HG03565 (cell line): ENCODE measurements at regions not wholly inside any gene's neighbourhood (a gene's known extent, or its start where the extent isn't known, plus 50 kb on each side); places are given as distances from the start of the nearest gene placed in this dataset.

Source experiments
- ATAC-seq: cut with Tn5 transposase; IDR thresholded peaks from one replicate; pipeline ENCODE4 v1.9.1; 2021; ENCODE audit warnings: mild to moderate bottlenecking, moderate library complexity; ENCODE audit not compliant: unreplicated experiment

DNA sequence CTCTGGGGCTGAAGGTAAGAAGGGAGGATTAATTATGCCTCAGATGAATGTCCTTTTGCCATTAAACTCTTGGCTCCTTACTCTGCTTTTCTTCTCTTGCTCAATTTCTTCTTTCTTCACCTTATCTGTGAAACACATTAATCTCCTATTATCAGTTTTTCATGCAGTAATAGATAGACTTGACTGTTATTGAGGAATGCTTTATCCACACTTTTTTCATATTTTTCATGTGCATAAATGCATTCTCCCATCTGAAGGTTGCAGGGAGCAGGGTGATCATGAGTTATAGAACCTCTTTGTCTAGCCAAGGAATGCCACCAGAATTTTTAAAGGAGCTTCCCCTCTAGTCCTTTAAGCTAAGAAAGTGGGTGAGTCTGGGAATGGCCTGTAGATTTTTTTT is 66.4 kb upstream of the CD180 start:
- ATAC-seq = no peak

DNA sequence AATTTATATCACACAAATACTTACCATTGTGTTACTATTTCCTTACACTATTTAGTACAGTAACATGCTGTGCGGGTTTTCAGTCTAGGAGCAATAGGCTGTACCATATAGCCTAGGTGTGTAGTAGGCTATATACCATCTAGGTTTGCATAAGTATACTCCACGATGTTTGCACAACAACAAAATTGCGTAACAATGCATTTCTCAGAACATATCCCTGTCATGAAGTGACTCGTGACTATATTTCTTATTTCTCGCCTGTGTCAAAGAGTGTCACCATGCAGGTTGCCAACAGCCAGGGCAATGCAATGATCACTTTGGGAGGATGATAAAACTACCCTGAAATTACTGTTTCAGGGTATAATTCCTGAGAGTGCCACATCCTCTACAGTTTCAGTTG is 65.6 kb upstream of the CD180 start:
- no peak for ATAC-seq

DNA sequence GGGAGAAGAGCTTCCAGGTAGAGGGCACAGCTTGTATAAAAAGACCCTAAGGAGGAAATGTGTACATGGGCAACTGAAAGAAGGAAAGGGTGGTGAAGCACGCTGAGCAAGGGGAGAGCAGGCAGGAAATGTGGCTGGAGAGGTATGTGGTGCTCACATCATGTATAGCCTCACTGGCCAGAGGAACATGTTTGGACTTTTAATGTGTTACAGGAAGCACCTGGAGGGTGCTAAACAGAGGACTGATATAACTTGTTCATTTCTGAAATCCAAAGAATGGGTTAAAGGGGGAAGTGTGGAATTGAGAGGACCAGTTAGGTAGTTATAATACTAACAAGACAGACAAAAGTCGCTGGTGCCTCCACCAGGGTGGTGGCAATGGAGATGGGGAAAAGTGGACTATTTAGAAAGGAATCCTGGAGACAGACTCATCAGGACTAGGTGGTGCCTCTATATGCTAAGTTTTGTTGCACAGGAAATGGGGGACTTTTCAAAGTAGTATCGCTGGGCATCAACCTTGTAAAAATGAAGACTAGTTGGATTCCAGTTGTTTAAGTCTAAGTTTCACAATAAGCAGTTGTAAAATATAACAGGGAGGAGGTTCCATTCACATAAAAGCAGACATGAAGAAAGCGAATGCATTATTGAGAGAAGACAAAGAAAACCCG is 63.1 kb upstream of the CD180 start:
- no peak for ATAC-seq

DNA sequence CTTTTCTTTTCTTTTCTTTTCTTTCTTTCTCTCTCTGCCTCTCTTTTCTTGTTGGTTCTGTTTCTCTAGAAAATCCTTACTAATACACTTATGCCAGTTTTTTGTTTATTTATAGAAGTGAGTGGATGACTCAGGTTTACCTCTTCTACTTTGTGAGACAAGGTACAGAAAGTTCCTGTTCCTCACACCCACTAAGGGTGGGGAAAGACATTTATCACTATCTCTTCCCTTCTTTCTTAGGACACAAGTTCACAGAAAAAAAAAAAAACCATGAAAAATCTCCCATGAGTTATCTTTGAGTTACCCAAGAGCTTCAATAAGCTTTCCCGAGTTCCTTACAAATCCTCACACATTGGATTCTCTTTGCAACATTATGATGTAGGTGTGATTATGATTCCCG is 60.9 kb upstream of the CD180 start:
- ATAC-seq = no peak

DNA sequence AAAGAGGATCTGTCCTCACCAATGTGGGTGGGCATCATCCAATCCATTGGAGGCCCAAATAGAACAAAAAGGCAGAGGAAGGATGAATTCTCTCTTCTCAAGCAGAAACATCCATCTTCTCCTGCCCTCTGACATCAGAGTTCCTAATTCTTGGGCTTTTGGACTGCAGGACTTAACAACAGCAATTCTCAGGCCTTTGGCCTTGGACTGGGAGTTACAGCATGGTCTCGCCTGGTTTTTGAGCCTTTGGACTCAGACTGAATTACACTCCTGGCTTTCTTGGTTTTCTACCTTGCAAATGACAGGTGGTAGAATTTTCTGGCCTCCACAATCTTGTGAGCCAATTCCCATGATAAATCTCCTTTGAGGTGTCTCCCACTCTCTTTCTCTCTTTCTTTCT is 60.5 kb upstream of the CD180 start:
- no peak for ATAC-seq

DNA sequence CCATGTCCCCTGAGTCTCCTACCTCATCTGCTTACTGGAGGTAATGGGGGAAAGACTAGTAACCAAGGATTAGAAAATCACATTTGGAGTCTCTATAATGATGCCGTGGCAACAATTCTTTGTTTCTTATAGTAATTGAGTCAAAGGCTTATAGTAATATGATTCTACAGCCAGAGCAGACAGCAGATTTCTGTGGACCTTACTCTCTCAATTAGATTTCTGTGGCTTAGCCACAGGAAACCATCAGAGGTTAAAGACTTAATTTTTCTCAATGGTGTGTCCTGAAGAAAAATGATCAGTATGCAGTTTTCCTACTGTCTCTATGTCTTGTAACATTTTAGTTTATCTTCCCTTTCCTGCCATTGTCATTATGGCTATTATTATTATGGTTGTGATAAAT is 59.3 kb upstream of the CD180 start:
- ATAC-seq = no peak

DNA sequence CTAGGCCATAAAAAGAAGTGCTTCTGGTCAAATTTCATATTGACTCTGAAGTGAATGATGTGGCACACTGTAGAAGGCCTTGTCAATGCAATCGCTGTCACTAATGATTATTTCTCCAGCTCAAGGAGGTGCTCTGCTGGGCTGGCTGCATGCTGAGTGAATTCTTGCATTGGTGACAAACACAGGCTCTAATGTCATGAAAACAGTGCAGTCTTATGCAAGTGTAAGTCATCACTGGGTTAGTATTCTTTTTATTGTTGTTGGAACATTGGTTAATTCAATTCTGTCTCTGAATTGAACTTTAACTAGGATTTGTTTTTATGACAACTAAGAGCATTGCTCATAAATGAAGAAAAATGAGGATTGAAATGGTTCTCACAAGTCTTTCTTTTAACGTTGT is 57.3 kb upstream of the CD180 start:
- ATAC-seq = no peak

DNA sequence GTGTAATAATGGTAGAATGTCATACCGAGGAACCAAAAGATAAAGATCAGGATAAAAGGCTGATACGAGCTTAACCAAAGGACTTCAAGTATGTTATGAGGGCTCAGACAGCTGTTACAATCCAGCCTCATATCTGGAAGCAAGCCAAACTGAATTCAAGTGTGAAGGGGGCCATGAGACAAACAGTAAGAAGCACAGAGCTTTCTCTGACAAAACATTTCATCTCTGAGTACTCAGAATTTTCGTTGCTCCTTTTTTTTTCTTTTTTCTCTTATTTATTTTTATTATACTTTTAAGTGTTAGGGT is 52.9 kb upstream of the CD180 start:
- no peak for ATAC-seq

DNA sequence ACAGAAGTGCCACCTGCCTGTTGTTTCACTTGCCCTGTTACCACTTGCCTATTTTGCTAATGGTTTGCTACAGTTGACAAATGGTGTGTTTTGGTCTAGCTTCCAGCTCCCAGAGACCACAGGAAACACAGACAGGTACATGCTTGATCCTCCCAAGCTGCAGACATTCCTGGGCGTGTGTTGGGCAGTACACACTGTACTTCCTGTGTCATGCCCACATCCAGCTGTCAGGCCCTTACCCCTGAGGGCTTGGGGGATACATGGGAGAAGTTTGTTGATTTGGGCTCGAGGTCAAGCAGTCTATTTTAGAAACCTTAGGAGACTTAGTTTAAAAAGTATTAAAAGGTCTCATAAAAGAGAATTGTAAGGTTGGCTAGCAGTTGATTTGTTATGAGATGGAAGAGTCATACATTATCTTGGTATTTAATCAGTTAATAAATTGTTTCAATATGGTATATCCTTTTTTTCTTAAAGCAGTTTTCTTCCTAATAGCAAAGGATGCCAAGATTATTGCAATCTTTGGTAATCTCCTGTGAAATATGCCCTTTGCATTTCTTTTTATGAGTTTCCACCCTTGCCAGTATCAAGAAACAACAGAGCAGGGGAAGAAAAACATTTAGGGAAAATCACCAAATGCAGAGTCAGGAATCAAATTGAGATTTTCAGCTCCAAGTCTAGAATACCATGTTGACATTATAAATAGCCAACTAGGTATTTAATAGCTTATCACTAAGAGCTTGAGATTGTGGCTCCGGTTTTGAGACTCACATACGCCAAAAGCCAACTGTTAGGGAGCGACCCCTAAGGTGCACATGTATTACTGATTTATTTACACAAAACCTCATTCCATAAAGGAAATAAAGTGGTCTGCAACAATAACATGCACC is 52.3 kb upstream of the CD180 start:
- ATAC-seq = no peak

DNA sequence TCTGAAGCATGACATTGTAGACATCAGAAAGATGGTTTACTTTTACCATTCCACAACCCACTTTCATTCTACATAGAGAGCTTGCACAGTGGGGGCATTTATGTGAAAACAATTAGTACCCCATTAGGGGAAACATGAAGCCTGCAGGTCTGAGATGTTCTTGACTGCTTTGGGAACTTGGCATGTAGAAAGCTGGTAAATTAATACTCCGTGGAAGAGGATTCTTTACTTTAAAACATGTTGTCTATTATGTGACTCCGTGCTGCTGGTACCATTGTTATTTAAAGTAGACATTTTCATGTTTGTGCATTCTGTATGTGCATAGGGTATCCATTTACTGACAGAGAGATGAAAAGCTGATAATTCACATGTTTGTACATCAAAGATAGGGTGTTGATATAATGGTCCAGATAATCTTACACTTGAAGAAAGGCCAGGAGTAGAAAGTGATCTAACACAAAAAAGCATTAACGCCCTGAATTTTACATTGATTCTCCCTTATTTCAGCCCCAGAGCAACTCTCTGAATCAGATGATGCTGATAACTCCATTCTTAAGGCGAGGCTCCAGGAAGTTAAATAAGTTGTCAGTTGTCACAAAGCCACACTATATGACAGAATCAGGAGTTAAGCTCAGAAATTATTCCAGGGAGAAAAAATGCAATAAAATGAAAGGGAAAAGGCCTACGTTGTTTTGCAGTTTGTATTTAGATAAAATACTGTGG is 50.1 kb upstream of the CD180 start:
- no peak for ATAC-seq
